SK-N-SH (cell line): ENCODE measurements at regions not wholly inside any gene's neighbourhood (a gene's known extent, or its start where the extent isn't known, plus 50 kb on each side); places are given as distances from the start of the nearest gene placed in this dataset.

Experiments used
- CTCF ChIA-PET: fragments of 300-600, 350-600 bp; formaldehyde crosslinking; extraction: SDS; loops from one replicate; lab custom pipeline; 2021; lab: Yijun Ruan, JAX
- POLR2A ChIA-PET: fragments of 350-600 bp; sonication (Branson Sonifier 250); formaldehyde crosslinking; extraction: SDS; loops from one replicate; lab custom pipeline; 2020; ENCODE audit warnings: antibody characterized with exemption, inconsistent platforms; lab: Yijun Ruan, JAX
- DNase-seq: peaks from one replicate; pipeline ENCODE4 v3.0.0; 2012
- H2AFZ ChIP-seq: fragments of 200-600 bp; sonication (generic); 2 replicates; pipeline ENCODE4 v1.8.1; 2016; ENCODE audit warnings: antibody characterized with exemption, mild to moderate bottlenecking, low read depth
- H3F3A ChIP-seq: fragments of 200-600 bp; sonication (generic); replicated peaks from 2 replicates; pipeline ENCODE3; 2016; ENCODE audit warnings: antibody characterized with exemption, mild to moderate bottlenecking; ENCODE audit not compliant: insufficient read depth
- H3K27ac ChIP-seq, 2 experiments: fragments of 200-500 bp in 1 of 2; fragments of 200-600 bp in 1 of 2; sonication (Bioruptor generic) in 1 of 2; sonication (generic), shearing (Covaris generic) in 1 of 2; 2 replicates each; pipeline versions ENCODE4 v1.5.1 to v1.6.1; 2014 to 2016; ENCODE audit warnings: low read depth in 2 of 2, inconsistent platforms in 1 of 2, low read length in 1 of 2, mild to moderate bottlenecking in 1 of 2, mixed read lengths in 1 of 2
- H3K27me3 ChIP-seq: fragments of 200-600 bp; sonication (generic), shearing (Covaris generic); 2 replicates; pipeline ENCODE4 v1.6.1; 2016; ENCODE audit warnings: mixed run types; ENCODE audit not compliant: insufficient read depth
- H3K36me3 ChIP-seq, 2 experiments: fragments of 200-500 bp in 1 of 2; fragments of 200-600 bp in 1 of 2; sonication (Bioruptor generic) in 1 of 2; sonication (generic) in 1 of 2; replicated peaks in 1 of 2; 2 replicates each; pipeline versions ENCODE3 to v1.5.1; 2014 to 2016; ENCODE audit warnings: low read length in 1 of 2, mild to moderate bottlenecking in 1 of 2; ENCODE audit not compliant: insufficient read depth in 2 of 2, control insufficient read depth in 1 of 2
- H3K4me1 ChIP-seq, 2 experiments: fragments of 200-500 bp in 1 of 2; fragments of 200-600 bp in 1 of 2; sonication (Bioruptor generic) in 1 of 2; sonication (generic), shearing (Covaris generic) in 1 of 2; 2 replicates each; pipeline versions ENCODE4 v1.5.1 to v1.6.1; 2014 to 2016; ENCODE audit warnings: low read depth in 1 of 2, low read length in 1 of 2, mixed run types in 1 of 2; ENCODE audit not compliant: insufficient read depth in 2 of 2, control insufficient read depth in 1 of 2
- H3K4me2 ChIP-seq: fragments of 200-600 bp; sonication (generic), shearing (Covaris generic); 2 replicates; pipeline ENCODE4 v1.6.1; 2017; ENCODE audit warnings: mixed run types
- H3K4me3 ChIP-seq, 2 experiments: fragments of 200-500 bp in 1 of 2; fragments of 200-600 bp in 1 of 2; sonication (Bioruptor generic) in 1 of 2; sonication (generic), shearing (Covaris generic) in 1 of 2; 2 replicates each; pipeline versions ENCODE4 v1.5.1 to v1.8.1; 2014 to 2016; ENCODE audit warnings: low read depth in 2 of 2, inconsistent platforms in 1 of 2, low read length in 1 of 2, mild to moderate bottlenecking in 1 of 2, mixed read lengths in 1 of 2, moderate library complexity in 1 of 2
- H3K79me2 ChIP-seq: fragments of 200-600 bp; sonication (generic); 2 replicates; pipeline ENCODE4 v1.8.1; 2017; ENCODE audit warnings: mild to moderate bottlenecking; ENCODE audit not compliant: insufficient read depth
- H3K9ac ChIP-seq: fragments of 200-600 bp; sonication (generic); 2 replicates; pipeline ENCODE4 v1.6.1; 2017; ENCODE audit warnings: mixed run types
- H3K9me2 ChIP-seq: fragments of 200-600 bp; sonication (generic); 2 replicates; pipeline ENCODE4 v1.6.1; 2017; ENCODE audit warnings: mixed run types
- H3K9me3 ChIP-seq: fragments of 200-600 bp; sonication (generic); 2 replicates; pipeline ENCODE4 v1.6.1; 2017; ENCODE audit warnings: mixed run types, mild to moderate bottlenecking, moderate library complexity
- H4K20me1 ChIP-seq: fragments of 200-600 bp; sonication (generic); 2 replicates; pipeline ENCODE4 v1.6.1; 2017; ENCODE audit warnings: mild to moderate bottlenecking, mixed run types; ENCODE audit not compliant: insufficient read depth
- EP300 ChIP-seq, 2 experiments: IDR thresholded peaks; 2 replicates each; pipeline versions ENCODE4 v1.4.0 to v1.6.1; 2012; ENCODE audit warnings: borderline replicate concordance in 1 of 2, low read depth in 1 of 2, low read length in 1 of 2
- EZH2phosphoT487 ChIP-seq: fragments of 200-600 bp; sonication (generic); IDR thresholded peaks from 2 replicates; pipeline ENCODE4 v1.6.1; 2017; ENCODE audit warnings: low read depth, mixed run types, mild to moderate bottlenecking, antibody characterized with exemption, moderate library complexity, borderline replicate concordance
- FOSL2 ChIP-seq: IDR thresholded peaks from 2 replicates; pipeline ENCODE4 v1.4.0; 2012; ENCODE audit warnings: low read depth, mild to moderate bottlenecking, moderate library complexity, borderline replicate concordance
- FOXM1 ChIP-seq: IDR thresholded peaks from 2 replicates; pipeline ENCODE4 v1.4.0; 2012; ENCODE audit warnings: low read depth, mild to moderate bottlenecking
- GABPA ChIP-seq: IDR thresholded peaks from 2 replicates; pipeline ENCODE4 v1.4.0; 2012; ENCODE audit warnings: low read depth, mild to moderate bottlenecking
- JUND ChIP-seq: IDR thresholded peaks from 2 replicates; pipeline ENCODE4 v1.4.0; 2012
- MEF2A ChIP-seq: IDR thresholded peaks from 2 replicates; pipeline ENCODE4 v1.4.0; 2012; ENCODE audit warnings: low read depth, borderline replicate concordance
- NFIC ChIP-seq: IDR thresholded peaks from 2 replicates; pipeline ENCODE4 v1.4.0; 2012; ENCODE audit warnings: borderline replicate concordance
- NRF1 ChIP-seq: IDR thresholded peaks from 2 replicates; pipeline ENCODE4 v1.6.1; 2012; ENCODE audit warnings: low read depth, mild to moderate bottlenecking, low read length
- RAD21 ChIP-seq: IDR thresholded peaks from 2 replicates; pipeline ENCODE4 v1.6.1; 2012; ENCODE audit warnings: mild to moderate bottlenecking, low read length
- RXRA ChIP-seq: IDR thresholded peaks from 2 replicates; pipeline ENCODE4 v1.4.0; 2012; ENCODE audit warnings: low read depth, mild to moderate bottlenecking, borderline replicate concordance
- TAF1 ChIP-seq: IDR thresholded peaks from 2 replicates; pipeline ENCODE4 v1.6.1; 2012; ENCODE audit warnings: low read depth, mild to moderate bottlenecking, low read length, moderate library complexity, borderline replicate concordance
- TCF12 ChIP-seq: IDR thresholded peaks from 2 replicates; pipeline ENCODE4 v1.4.0; 2012
- WGBS: methylation state at CpG from one replicate; pipeline ENCODE4 v1.1.6; 2017; ENCODE audit warnings: low lambda C conversion rate; 5-methylcytosine and 5-hydroxymethylcytosine counted together
- TF ChIP-seq, protein P1 (sequence below): IDR thresholded peaks from 2 replicates; pipeline ENCODE4 v1.6.1; 2012; ENCODE audit warnings: mild to moderate bottlenecking, low read depth, low read length, moderate library complexity
- TF ChIP-seq, protein P2 (sequence below): fragments of 150-350 bp; IDR thresholded peaks from 2 replicates; pipeline ENCODE4 v1.6.1; 2017; ENCODE audit warnings: antibody characterized with exemption, low read length, low read depth, borderline replicate concordance
- TF ChIP-seq, protein P3 (sequence below): IDR thresholded peaks from 2 replicates; pipeline ENCODE4; 2012
- TF ChIP-seq, protein P4 (sequence below): IDR thresholded peaks from 2 replicates; pipeline ENCODE4 v1.4.0; 2012; ENCODE audit warnings: low read depth
- TF ChIP-seq, protein P5 (sequence below): IDR thresholded peaks from 2 replicates; pipeline ENCODE4 v1.4.0; 2012; ENCODE audit warnings: low read depth, borderline replicate concordance

DNA sequence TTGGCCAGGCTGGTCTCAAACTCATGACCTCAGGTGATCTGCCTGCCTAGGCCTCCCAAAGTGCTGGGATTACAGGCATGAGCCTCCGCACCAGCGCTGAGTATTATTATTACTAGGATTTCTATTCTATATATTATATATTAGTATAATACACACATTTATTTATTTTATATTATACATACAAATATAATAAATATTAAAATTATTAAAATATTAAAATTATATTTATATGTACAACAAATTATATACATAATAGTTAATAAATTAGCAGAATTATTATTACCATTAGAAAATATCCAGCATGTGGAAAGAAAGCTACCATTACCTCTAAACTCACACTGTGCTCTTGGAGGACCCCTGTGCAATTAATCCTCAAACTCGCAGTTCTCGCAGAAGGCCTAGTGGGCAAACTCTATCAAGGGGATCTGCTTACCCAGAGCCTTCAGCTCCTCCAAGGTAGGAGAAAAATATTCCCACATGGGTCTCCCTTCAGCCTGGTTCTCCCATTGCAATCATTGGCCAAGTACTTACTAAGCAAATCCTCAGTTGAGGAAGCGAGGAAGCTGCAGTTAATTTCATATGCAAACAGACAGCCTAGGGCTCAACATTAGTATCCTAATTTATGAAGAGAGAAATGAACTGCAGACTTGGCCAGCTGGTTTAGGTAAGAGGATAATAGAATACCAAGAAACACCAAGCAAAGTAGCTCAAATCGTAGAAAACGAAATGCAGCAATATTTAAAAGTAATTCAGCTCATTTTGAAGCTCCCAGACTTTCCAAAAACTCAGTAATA, 241.4 kb upstream of the IRX5 start:
- no peak overlapping the region for H3K9ac ChIP-seq
- no peak overlapping the region for H3K4me3 ChIP-seq
- H3F3A ChIP-seq, result no peaks in the 10 kb centered on the region
- no peaks in the 10 kb centered on the region for H4K20me1 ChIP-seq
- H3K27ac ChIP-seq, result no peak overlapping the region
- H3K9me3 ChIP-seq, result no peaks in the 10 kb centered on the region
- H3K79me2 ChIP-seq, result no peaks in the 10 kb centered on the region
- no peak overlapping the region for H2AFZ ChIP-seq
- H3K4me1 ChIP-seq, result no peaks in the 10 kb centered on the region
- H3K27me3 ChIP-seq, result no peaks in the 10 kb centered on the region
- TF ChIP-seq FOSL2, result no peak
- TF ChIP-seq, protein P1, sequence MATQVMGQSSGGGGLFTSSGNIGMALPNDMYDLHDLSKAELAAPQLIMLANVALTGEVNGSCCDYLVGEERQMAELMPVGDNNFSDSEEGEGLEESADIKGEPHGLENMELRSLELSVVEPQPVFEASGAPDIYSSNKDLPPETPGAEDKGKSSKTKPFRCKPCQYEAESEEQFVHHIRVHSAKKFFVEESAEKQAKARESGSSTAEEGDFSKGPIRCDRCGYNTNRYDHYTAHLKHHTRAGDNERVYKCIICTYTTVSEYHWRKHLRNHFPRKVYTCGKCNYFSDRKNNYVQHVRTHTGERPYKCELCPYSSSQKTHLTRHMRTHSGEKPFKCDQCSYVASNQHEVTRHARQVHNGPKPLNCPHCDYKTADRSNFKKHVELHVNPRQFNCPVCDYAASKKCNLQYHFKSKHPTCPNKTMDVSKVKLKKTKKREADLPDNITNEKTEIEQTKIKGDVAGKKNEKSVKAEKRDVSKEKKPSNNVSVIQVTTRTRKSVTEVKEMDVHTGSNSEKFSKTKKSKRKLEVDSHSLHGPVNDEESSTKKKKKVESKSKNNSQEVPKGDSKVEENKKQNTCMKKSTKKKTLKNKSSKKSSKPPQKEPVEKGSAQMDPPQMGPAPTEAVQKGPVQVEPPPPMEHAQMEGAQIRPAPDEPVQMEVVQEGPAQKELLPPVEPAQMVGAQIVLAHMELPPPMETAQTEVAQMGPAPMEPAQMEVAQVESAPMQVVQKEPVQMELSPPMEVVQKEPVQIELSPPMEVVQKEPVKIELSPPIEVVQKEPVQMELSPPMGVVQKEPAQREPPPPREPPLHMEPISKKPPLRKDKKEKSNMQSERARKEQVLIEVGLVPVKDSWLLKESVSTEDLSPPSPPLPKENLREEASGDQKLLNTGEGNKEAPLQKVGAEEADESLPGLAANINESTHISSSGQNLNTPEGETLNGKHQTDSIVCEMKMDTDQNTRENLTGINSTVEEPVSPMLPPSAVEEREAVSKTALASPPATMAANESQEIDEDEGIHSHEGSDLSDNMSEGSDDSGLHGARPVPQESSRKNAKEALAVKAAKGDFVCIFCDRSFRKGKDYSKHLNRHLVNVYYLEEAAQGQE, result no peak
- no peak for TF ChIP-seq EZH2phosphoT487
- no peak for TF ChIP-seq TAF1
- CTCF ChIA-PET, result interaction anchor here (0.6 to 1.4 kb wide), 3 partner anchors 9 to 47 kb away, joined by 3 to 4 read pairs (median 4); no protein-coding TSS in a partner anchor
- no peak for DNase-seq
- no peak overlapping the region for H3K4me2 ChIP-seq
- no peaks in the 10 kb centered on the region for H3K9me2 ChIP-seq
- WGBS, result 46% methylated on average over 7 of the region's 7 CpGs
- POLR2A ChIA-PET, result no interaction called here
- H3K36me3 ChIP-seq, result no peaks in the 10 kb centered on the region

DNA sequence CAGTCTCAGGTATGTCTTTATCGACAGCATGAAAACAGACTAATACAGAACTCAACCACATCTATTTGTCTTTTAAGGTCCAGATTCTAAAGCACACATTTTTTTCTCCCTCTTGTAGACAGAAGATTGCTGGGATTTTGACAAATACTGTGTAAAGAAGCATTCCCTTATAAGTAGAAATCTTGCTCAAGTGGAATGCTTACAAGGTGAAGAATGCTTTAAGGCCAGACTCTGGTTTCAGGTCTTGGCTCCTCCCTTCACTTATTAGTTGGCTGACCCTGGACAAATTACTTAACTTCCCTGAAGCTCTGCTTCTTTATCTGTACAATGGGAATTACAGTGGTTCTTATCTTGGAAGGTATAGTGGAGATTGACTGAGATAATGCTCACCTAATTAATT, 242.3 kb upstream of the IRX5 start:
- no peaks in the 10 kb centered on the region for H3K9me2 ChIP-seq
- H3K27me3 ChIP-seq, result no peaks in the 10 kb centered on the region
- no peak overlapping the region for H2AFZ ChIP-seq
- H3K4me2 ChIP-seq, result no peak overlapping the region
- no peaks in the 10 kb centered on the region for H3K79me2 ChIP-seq
- no peaks in the 10 kb centered on the region for H3F3A ChIP-seq
- no peak overlapping the region for H3K27ac ChIP-seq
- CTCF ChIA-PET, result interaction anchor here (0.6 kb wide), 1 partner anchor 48 kb away, joined by 3 read pairs; no protein-coding TSS in a partner anchor
- 37% methylated on average over 1 of the region's 1 CpG for WGBS
- DNase-seq, result no peak
- no peaks in the 10 kb centered on the region for H3K4me1 ChIP-seq
- H3K36me3 ChIP-seq, result no peaks in the 10 kb centered on the region
- no peak overlapping the region for H3K9ac ChIP-seq
- no peaks in the 10 kb centered on the region for H3K9me3 ChIP-seq
- POLR2A ChIA-PET, result no interaction called here
- no peaks in the 10 kb centered on the region for H4K20me1 ChIP-seq
- no peak overlapping the region for H3K4me3 ChIP-seq
- TF ChIP-seq, protein P2, sequence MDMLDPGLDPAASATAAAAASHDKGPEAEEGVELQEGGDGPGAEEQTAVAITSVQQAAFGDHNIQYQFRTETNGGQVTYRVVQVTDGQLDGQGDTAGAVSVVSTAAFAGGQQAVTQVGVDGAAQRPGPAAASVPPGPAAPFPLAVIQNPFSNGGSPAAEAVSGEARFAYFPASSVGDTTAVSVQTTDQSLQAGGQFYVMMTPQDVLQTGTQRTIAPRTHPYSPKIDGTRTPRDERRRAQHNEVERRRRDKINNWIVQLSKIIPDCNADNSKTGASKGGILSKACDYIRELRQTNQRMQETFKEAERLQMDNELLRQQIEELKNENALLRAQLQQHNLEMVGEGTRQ, result no peak
- TF ChIP-seq FOXM1 (no peak), NFIC (no peak), MEF2A (no peak), JUND (no peak), FOSL2 (no peak), EZH2phosphoT487 (no peak), NRF1 (no peak), EP300 (IDR thresholded peaks at IDR 0.05; ENCODE audit: borderline replicate concordance in 1 of 2, low read depth in 1 of 2, low read length in 1 of 2) (no peak), RXRA (no peak), GABPA (no peak), RAD21 (no peak), TAF1 (no peak), TCF12 (no peak)
- TF ChIP-seq, protein P3, sequence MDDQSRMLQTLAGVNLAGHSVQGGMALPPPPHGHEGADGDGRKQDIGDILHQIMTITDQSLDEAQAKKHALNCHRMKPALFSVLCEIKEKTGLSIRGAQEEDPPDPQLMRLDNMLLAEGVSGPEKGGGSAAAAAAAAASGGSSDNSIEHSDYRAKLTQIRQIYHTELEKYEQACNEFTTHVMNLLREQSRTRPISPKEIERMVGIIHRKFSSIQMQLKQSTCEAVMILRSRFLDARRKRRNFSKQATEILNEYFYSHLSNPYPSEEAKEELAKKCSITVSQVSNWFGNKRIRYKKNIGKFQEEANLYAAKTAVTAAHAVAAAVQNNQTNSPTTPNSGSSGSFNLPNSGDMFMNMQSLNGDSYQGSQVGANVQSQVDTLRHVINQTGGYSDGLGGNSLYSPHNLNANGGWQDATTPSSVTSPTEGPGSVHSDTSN, result no peak
- TF ChIP-seq, protein P4, sequence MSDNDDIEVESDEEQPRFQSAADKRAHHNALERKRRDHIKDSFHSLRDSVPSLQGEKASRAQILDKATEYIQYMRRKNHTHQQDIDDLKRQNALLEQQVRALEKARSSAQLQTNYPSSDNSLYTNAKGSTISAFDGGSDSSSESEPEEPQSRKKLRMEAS, result no peak
- TF ChIP-seq, protein P5, sequence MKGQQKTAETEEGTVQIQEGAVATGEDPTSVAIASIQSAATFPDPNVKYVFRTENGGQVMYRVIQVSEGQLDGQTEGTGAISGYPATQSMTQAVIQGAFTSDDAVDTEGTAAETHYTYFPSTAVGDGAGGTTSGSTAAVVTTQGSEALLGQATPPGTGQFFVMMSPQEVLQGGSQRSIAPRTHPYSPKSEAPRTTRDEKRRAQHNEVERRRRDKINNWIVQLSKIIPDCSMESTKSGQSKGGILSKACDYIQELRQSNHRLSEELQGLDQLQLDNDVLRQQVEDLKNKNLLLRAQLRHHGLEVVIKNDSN, result no peak
